DMS 273 (cell line): ENCODE measurements at regions not wholly inside any gene's neighbourhood (a gene's known extent, or its start where the extent isn't known, plus 50 kb on each side); places are given as distances from the start of the nearest gene placed in this dataset.

Experiments used
- DNase-seq: peaks from one replicate; lab custom pipeline; 2025; ENCODE audit not compliant: unreplicated experiment; lab: John Stamatoyannopoulos, UW

DNA sequence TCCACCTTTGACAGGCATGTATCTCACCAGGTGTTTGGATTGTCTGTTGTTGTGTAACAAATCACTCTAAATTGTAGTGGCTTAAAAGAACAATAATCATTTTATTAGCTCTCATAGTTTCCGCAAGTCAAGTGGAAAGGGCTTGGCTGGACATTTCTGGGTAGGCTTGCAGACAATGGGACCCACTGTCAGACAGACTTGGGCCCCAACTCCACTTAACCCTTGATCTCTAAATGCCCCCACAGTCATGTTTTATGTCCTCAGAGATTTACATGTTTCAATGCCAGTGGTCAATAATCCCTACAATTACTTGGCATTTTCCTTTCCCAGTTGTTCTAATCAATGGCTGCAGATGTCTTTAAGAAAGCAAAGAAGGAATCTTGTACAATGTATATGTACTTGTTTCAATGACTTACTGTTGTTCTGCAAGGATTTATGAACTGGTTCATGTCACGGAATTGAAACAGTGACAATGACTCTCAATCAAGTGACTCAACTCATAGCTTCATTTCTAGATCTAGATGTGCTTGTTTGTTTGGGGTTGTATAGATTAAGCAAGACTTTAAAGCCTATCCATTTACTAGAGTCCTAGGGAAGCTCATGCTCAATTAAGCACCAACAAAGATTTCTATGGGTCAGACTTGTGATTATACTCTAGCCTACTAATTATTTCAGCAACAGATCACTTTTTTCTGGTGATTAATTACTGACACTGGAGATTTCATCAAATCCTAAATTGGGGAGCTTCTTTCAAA lies 510.1 kb upstream of the NBEA start:
- no peak for DNase-seq

GRCh38 chr13:34435338-34435737 lies 506.7 kb upstream of the NBEA start:
- DNase-seq: no peak

DNA sequence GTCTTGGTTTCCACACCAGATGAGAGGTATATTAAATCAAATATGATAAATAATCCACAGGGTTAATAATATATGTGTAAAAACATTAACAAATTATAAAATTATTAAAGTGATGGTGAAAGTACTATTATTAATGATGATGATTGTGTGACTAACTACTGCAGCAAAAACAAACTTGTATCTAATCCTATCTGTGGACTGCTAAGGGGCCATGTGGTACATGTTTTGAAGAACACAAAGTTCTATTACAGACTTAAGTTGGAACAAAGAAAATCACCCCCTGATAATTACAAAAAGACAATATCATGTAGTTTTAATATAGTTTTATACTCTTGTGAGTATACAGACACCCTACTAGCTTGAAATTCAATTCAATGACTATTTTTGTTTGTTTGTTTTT lies 504.2 kb upstream of the NBEA start:
- DNase-seq: no peak

DNA sequence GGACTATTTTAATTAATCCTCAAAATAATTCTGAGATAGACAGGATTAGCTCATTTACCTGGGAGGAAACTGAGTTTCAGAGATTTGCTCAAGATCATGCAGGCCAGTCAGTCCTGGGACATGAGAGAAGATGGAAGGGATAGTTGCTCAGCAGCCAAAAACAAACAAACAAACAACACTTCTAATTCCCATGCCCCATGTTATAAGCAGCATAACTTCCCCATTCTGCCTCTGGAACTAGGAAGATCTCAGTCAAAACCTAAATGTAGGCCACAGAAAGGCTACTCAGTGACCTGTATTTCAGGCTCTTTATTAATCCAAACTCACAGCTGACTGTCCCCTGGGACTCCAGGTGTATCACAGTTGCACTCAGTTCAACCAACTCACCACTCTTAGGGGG lies 489.2 kb upstream of the NBEA start:
- no peak for DNase-seq

DNA sequence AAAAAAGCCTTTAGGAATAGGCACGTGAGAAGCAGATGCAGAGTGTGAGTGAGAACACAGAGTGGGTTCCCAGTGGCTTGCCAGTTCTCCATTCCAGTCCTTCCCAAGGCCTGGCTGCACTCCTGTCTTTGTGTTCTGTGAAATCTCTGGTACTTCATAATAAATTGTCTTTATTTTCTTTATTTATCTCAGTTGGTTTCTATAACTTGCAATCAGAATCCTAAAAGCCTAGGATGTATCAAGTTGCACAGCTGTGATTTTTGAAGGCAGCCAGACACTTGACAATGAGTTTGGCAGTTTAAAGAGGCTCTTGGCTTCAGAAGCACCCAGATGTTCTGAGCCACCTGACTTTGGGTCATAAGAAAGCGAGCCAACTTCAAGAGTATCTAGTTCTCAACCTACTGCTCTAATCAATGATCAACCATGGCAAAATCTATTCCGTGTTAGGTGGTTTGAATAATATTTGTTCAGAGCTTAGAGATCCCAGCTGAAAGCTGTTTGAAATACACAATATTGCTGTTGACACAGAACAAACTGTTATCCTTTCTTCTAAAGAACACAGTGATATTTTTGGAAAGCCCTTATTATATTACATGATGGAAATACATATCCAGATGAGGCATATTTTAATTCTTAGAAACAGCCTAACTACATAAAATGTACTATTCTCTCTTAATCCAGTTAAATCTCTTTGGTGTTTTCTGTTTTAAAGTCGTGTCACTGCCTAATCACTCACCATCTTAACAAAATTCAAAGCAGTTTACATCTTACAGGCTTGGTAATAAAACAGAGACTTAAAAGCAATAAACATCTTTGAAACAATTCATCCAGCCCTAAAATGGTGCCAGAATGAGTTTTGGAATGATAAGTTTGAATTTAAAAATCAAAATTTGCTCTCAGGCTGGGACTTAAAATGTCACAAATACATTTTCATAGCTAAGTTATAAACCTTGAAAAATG lies 483.0 kb upstream of the NBEA start:
- peak; percentile 4 for DNase-seq

- no peak for DNase-seq
Observed at GRCh38 chr13:34459856-34460255, 482.2 kb upstream of the NBEA start.

DNA sequence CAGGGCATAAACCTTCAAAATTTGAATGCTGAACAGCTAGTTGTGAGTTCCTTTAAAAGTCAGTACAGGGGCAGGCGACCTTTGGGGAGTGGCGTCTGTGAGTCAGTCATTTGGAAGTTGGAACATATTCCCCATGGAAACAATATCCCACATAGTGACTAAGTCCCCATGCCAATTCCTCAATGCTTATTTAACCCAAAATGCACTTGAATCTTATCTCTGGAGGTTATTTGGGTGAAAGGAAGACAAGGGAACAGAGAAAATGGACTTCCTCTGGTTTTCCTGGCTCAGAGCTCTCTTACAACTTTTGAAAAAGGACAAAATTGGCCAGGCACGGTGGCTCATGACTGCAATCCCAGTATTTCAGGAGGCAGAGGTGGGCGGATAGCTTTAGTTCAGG lies 479.2 kb upstream of the NBEA start:
- DNase-seq: no peak

DNA sequence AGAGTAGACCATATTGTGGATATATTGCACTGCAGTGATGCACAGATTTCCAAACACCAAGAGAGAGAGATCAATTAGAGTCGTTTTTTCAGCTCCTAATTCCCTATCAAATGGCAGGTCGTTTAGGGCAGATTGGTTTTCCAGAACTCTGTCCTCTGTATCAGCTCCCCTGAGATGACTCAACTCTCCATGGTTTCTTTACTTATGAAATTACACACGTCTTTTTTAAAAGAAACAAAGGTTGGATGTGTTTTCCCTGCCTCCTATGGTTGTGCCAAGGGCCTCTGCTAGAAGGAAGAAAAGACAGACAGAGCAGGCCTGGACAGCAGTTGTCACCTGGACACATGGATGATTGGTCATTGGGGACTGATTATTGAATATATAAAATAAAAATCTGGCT lies 478.1 kb upstream of the NBEA start:
- DNase-seq: no peak

DNA sequence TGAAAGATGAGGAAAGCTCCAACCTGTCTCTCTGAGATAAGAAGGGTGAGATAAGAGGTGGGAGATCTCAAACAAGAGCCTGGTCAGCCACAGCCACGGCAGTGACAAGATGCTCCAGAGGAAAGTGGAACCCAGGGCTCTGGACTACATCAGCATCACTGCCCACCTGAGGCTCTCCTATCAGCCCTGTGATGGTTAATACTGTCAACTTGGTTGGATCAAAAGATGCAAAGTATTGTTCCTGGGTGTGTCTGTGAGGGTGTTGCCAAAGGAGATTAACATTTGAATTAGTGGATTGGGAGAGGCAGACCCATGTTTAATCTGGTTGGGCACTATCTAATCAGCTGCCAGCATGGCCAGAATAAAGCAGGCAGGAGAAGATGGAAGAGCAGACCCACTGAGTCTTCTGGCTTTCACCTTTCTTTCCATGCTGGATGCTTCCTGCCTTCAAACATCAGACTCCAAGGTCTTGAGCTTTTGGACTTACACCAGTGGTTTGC lies 476.6 kb upstream of the NBEA start:
- no peak for DNase-seq

DNA sequence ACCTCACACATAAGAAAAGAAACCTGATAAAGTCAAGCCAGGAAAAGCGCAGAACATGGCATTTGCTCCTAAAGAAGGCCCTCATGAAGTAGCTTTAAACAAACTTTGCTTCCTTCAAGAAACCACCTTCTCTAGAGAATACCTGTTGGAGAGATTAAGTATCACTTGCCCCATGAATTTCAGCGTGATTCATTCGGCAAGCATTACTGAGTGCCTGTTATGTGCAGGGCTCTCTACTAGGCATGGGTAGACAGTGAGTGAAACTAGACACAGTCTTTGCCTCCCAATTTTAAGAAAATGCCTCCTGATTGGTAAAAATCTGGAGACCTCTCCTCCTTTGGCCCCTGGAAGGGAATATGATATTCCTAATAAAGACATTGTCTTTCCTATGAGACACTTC lies 475.8 kb upstream of the NBEA start:
- no peak for DNase-seq

DNA sequence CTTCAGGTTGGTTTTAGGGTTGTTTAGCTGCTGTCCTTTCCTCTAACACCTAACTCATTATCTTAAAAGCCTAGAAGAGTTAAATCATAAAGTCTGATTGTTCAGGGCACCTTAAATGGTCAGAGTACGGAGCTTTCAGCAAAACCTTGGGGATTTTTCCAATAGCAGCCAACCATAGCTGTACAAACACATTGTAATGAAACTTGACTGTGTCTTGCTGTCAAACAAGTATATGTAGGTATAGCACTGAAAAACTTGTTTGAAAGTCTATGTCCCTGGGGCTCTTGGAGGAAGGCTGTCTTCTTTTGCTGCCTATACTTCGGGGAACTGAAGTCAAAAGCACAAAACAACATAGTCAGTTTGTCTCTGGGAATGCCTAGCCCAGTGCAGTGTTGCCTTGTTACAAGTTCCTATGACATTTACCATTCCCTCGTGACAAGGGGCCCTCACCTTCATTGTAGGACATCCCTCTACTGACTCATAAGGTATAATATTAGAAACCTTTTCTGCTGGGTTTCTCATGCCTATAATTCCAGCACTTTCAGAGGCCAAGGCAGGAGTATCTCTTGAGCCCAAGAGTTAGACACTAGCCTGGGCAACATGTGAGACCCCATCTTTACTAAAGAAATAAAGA lies 474.5 kb upstream of the NBEA start:
- DNase-seq: no peak

DNA sequence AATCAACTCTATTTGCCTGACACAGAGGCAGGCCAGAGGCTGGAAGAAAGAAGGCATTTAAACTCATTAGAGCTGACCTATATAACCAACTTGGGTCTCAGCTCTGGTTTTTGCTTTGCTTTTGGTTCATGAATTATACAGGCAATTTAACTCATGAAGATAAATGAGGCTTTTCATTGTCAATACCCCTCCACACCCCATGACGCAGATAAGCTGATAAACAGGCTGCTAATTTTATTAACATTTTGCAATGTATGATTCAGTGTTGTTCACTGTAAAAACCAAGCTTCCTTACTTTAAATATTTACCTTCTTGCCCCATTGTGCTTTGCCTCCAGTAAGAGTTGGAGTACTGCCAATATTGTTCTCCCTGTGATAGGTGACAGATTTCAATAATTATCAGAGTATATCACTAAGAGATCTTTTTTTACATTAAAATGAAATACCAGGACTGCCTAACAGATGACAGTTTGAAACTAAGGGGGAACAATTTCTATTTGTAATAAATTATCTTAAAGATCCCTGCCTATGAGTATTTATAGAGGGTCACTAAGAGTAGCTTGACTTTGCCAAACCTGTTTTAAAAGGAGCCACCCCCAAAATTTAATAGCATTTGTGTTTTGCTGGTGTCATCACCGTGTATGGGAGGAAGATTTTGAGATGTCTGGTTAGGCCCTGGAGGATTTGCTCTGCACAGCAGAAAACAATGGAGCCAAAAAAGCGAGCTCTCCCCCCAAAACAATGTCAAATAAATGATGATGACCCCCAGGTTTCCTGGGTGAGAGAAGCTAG lies 472.7 kb upstream of the NBEA start:
- peak; percentile 0 for DNase-seq

DNA sequence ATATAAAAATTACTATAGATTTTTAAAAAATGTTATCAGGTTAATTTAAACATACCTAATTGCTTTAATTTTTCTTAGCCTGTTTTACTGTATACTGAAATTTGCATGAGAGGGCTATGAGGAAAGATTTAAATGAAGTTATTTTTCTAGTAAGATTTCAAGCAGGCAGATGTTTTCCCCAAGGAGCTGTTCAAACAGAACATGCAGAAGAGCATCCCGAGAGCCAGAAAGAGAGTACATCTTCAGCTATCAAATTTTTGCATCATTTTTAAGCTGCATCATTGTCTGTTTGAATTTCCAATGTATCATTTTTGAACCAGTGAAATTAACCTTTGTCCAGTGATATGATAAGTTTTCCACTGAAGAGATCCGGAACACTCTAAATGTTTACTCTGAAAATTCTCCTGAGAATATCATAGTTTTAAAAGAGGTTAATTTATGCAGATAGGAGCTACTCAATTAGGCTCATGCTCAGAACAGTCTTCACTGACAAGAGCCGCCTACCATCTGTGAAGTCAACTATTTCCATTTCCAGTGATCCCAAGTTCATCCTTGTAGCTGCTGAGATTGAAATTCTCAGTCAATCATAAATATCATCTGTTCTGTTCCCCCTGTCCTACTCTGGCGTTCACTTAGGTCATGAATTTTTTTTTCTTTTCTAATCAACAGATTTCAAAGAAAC lies 467.7 kb upstream of the NBEA start:
- DNase-seq: peak; percentile 7

GRCh38 chr13:34478376-34478775 lies 463.7 kb upstream of the NBEA start:
- peak; percentile 1 for DNase-seq

- DNase-seq: no peak
Observed at GRCh38 chr13:34502011-34502410, 440.1 kb upstream of the NBEA start.

GRCh38 chr13:34502621-34503020 lies 439.4 kb upstream of the NBEA start:
- DNase-seq: no peak

DNA sequence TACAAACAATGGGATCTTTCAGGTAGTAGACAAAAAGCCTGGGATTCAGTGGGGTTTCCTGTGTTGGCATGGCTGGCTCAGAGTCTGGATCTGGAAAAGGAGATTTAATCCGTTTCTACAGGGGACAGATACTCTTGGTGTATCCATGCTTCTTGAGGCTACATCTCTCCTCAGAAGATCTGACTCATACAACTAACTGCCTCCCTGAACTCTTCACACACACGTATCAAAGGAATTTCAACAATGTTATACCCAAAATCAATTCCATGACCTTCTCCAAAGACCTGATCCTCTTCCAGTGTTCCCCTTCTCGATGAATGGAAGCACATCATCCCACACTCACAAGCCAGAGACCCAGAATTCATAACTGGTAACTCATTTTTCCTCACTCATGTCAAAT lies 435.3 kb upstream of the NBEA start:
- DNase-seq: no peak

DNA sequence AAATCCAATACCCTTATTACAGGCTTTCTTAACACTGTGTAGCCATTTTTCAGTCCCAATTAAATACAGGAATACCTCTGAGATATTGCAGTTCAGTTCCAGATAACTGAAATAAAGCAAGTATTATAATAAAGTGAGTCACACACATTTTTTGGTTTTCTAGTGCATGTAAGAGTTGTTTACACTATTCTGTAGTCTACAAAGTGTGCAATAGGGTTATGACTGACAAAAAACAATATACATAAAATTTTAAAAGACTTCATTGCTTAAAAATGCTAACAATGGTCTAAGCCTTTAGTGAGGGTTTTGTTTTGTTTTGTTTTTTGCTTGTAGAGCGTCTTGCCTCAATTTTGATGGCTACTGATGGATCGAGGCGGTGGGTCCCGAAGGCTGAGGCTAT lies 434.4 kb upstream of the NBEA start:
- DNase-seq: no peak

DNA sequence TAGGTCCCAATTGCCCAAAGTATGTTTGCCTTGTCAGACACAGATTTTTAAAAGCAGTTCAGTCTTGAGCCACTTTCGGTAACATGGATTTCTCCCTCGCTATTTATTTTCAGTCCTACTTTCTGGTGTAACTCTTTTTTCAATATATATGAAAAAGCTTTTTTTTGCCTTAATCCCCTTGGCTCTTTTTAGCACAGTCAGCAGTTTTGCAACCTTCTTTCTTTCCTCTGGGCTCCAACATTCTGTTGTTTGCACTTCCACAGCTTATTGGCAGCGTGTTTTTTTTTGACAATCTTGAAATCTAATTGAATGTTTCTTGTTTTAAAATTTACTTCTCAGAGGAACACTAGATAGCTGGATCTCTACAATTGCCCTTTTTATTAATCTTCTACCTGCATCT lies 429.3 kb upstream of the NBEA start:
- no peak for DNase-seq

DNA sequence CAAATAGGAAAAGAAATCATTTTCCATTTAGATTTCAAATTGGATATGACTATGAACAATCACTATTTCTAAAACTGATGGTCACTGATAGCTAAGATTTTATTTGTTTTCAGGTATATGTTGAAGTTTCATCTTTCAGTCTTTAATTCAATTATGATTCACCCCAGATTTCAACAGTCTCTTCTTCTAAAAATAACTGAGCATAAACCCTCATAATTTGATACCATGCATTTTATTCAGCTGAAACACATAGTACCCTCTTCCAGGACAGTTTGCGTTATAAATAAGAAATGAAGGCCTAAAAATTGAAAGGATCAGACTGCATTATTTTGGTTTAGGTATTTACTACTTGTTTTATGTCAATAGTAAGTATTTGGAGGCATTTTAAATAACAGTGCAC lies 428.5 kb upstream of the NBEA start:
- no peak for DNase-seq
